Stimulated activated CD8-positive, alpha-beta memory T cell treated with anti-CD3 and anti-CD28 coated beads, Interleukin-4, amount 100 ng/mL, for 1 hour (primary cell): ENCODE measurements at regions not wholly inside any gene's neighbourhood (a gene's known extent, or its start where the extent isn't known, plus 50 kb on each side); places are given as distances from the start of the nearest gene placed in this dataset.

Experiments used
- DNase-seq, 2 donors: peaks; one replicate each; pipeline ENCODE4 v3.0.0-alpha.2; 2020; ENCODE audit warnings: low read depth in 2 of 2, low spot score in 1 of 2

- DNase-seq = no peak
Measured at GRCh38 chr12:45586486-45586885, 143.0 kb upstream of the ARID2 start.

- no peak for DNase-seq
Measured at GRCh38 chr12:45587012-45587411, 142.5 kb upstream of the ARID2 start.

GRCh38 chr12:45587877-45588533 is 141.5 kb upstream of the ARID2 start:
- DNase-seq = no peak

- DNase-seq = no peak
Measured at GRCh38 chr12:45590646-45591045, 138.9 kb upstream of the ARID2 start.

- DNase-seq = no peak
Measured at GRCh38 chr12:45591635-45592034, 137.9 kb upstream of the ARID2 start.

- DNase-seq = no peak
Measured at GRCh38 chr12:45596366-45596765, 133.1 kb upstream of the ARID2 start.

- DNase-seq = no peak
Measured at GRCh38 chr12:45598336-45598735, 131.2 kb upstream of the ARID2 start.

GRCh38 chr12:45598761-45599160 is 130.7 kb upstream of the ARID2 start:
- DNase-seq = no peak

GRCh38 chr12:45599196-45599595 is 130.3 kb upstream of the ARID2 start:
- DNase-seq = no peak

GRCh38 chr12:45601390-45601789 is 128.1 kb upstream of the ARID2 start:
- no peak for DNase-seq

GRCh38 chr12:45601888-45602287 is 127.6 kb upstream of the ARID2 start:
- no peak for DNase-seq

- no peak for DNase-seq
Measured at GRCh38 chr12:45605624-45606023, 123.9 kb upstream of the ARID2 start.

- DNase-seq = no peak
Measured at GRCh38 chr12:45611061-45611460, 118.4 kb upstream of the ARID2 start.

- DNase-seq = no peak
Measured at GRCh38 chr12:45611495-45611894, 118.0 kb upstream of the ARID2 start.

- no peak for DNase-seq
Measured at GRCh38 chr12:45612044-45612794, 117.3 kb upstream of the ARID2 start.

- DNase-seq = no peak
Measured at GRCh38 chr12:45613296-45613695, 116.2 kb upstream of the ARID2 start.

GRCh38 chr12:45613855-45614254 is 115.7 kb upstream of the ARID2 start:
- no peak for DNase-seq

- no peak for DNase-seq
Measured at GRCh38 chr12:45615268-45615667, 114.2 kb upstream of the ARID2 start.

- DNase-seq = no peak
Measured at GRCh38 chr12:45619736-45620135, 109.8 kb upstream of the ARID2 start.

- DNase-seq = no peak
Measured at GRCh38 chr12:45621703-45622102, 107.8 kb upstream of the ARID2 start.

- no peak for DNase-seq
Measured at GRCh38 chr12:45622210-45622937, 107.1 kb upstream of the ARID2 start.

- no peak for DNase-seq
Measured at GRCh38 chr12:45623221-45623620, 106.3 kb upstream of the ARID2 start.
